ENCODE measurements at regions not wholly inside any gene's neighbourhood (a gene's known extent, or its start where the extent isn't known, plus 50 kb on each side); places are given as distances from the start of the nearest gene placed in this dataset.

- intact Hi-C loops (cut with DNase I): no loop called here
- Histone ChIP-seq H3K27me3 (no peaks in the 10 kb centered on the region), H3K27ac (no peak overlapping the region), H3K4me1 (no peaks in the 10 kb centered on the region), H3K4me3 (no peak overlapping the region), H3K9me3 (no peaks in the 10 kb centered on the region), H3K36me3 (no peaks in the 10 kb centered on the region)
- TF ChIP-seq CTCF (IDR thresholded peaks at IDR 0.05): no peak
- DNase-seq (ENCODE audit: low spot score in 2 of 2): no peak
Observed at GRCh38 chr9:7340451-7340850, 459.1 kb downstream of the DMAC1 start.

GRCh38 chr9:7338586-7339281 is 460.8 kb downstream of the DMAC1 start:
- Histone ChIP-seq H3K27me3 (no peaks in the 10 kb centered on the region), H3K9me3 (no peaks in the 10 kb centered on the region), H3K4me1 (no peaks in the 10 kb centered on the region), H3K27ac (no peak overlapping the region), H3K4me3 (no peak overlapping the region), H3K36me3 (no peaks in the 10 kb centered on the region)
- no peak for TF ChIP-seq CTCF (IDR thresholded peaks at IDR 0.05)
- intact Hi-C loops (cut with DNase I): no loop called here
- DNase-seq (ENCODE audit: low spot score in 2 of 2): no peak

DNA sequence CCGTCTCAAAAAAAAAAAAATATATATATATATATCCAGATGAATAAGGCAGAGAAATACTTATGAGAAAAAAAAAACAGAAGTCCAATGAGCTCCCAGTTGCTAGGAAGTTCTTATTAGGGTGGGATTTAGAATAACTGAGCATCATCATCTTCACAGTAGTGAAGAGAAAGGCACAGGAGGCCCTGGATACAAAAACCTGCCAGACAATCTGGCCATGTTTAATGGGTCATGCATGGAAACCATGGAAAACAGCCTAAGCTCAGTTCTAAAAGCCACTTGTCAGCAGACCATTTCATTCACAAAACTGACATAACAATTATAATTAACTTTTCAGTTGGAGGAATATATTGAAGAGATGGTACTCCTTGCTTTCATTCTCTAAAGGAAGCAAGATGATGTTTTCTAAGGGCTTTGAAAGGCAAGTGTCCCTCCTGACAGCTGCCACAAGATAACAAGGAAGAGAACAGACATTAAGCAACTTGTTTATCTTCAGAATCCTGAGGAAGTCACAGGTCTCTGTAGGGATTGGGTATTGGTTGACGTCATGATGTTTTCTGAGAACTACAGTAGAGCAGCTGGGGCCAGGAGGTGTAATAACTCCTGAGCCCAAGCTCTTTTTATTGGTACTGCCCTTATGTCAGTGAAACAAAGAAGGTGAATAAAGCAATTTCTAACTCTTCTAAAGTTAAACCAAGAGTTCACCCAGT is 463.1 kb downstream of the DMAC1 start:
- Histone ChIP-seq H3K36me3 (no peaks in the 10 kb centered on the region), H3K4me1 (no peaks in the 10 kb centered on the region), H3K27ac (no peak overlapping the region), H3K27me3 (no peaks in the 10 kb centered on the region), H3K9me3 (no peaks in the 10 kb centered on the region), H3K4me3 (no peak overlapping the region)
- TF ChIP-seq CTCF (IDR thresholded peaks at IDR 0.05): no peak
- no peak for DNase-seq (ENCODE audit: low spot score in 2 of 2)
- intact Hi-C loops (cut with DNase I): no loop called here

DNA sequence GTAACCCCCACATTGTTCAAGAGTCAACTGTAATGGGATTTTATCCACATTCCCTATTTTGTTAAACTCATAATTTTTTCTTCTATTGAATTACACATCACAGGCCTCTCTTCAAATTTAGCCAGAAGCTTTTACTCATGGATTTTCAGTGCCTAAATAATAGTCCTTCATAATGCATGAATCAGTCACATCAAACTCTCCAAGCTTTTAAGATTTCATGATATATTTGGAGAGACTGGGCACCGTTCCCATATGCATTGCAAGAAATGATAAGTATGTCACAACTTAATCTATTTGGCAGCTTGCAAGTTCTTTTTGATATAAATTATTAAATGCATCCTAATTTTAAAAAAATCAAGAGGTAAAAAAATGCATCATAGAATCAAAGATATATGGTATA is 465.9 kb downstream of the DMAC1 start:
- TF ChIP-seq CTCF (IDR thresholded peaks at IDR 0.05): no peak
- Histone ChIP-seq H3K4me3 (no peak overlapping the region), H3K27ac (no peak overlapping the region), H3K9me3 (no peaks in the 10 kb centered on the region), H3K36me3 (no peaks in the 10 kb centered on the region), H3K4me1 (no peaks in the 10 kb centered on the region), H3K27me3 (no peaks in the 10 kb centered on the region)
- no peak for DNase-seq (ENCODE audit: low spot score in 2 of 2)
- intact Hi-C loops (cut with DNase I): no loop called here

GRCh38 chr9:7332780-7333179 is 466.8 kb downstream of the DMAC1 start:
- no peak for TF ChIP-seq CTCF (IDR thresholded peaks at IDR 0.05)
- H3K9me3 ChIP-seq: no peaks in the 10 kb centered on the region
- H3K27me3 ChIP-seq: no peaks in the 10 kb centered on the region
- no peaks in the 10 kb centered on the region for H3K4me1 ChIP-seq
- no peaks in the 10 kb centered on the region for H3K36me3 ChIP-seq
- DNase-seq (ENCODE audit: low spot score in 2 of 2): no peak
- no peak overlapping the region for H3K4me3 ChIP-seq
- intact Hi-C loops (cut with DNase I): no loop called here
- no peak overlapping the region for H3K27ac ChIP-seq
